GM12872 (cell line): ENCODE measurements at regions not wholly inside any gene's neighbourhood (a gene's known extent, or its start where the extent isn't known, plus 50 kb on each side); places are given as distances from the start of the nearest gene placed in this dataset.

Source experiments
- TF ChIP-seq, protein P1 (sequence below): IDR thresholded peaks from 3 replicates; pipeline ENCODE4 v1.5.1; 2011; ENCODE audit warnings: low read depth, mild to moderate bottlenecking, low read length, moderate library complexity; ENCODE audit not compliant: insufficient read depth

DNA sequence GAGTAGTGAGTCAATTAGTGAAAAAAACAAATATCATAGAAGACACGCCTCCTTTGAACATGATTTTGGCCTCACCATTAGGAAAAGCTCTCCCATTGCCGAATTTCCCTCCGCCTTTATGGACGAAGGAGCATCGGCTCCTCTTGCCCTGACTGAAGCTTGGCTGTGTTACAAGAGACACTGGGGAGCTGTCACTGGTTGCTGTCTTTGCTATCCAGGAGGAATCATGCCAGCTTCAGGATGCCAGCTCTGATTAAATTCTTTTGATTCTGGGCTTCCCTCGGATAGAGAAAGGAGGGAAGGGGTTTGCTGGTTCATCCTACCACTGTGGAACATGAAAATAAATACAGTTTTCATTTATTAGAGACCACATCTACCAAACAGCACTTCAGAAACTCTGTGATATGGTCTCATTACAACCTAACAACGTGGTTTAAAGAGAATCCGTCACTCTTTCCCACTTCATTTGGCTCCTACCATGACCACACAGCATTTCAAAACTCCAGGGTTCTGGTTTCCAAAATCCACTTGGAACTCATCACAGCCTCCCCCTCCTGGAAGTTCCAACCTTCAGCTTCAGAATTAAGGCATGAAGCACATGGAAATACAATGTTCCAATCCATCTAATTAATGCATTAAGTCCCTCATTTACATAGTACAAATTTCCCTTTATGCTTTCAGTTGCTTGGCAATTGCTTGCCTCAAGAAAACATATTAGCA, 446.0 kb downstream of the EFNB2 start:
- TF ChIP-seq, protein P1, sequence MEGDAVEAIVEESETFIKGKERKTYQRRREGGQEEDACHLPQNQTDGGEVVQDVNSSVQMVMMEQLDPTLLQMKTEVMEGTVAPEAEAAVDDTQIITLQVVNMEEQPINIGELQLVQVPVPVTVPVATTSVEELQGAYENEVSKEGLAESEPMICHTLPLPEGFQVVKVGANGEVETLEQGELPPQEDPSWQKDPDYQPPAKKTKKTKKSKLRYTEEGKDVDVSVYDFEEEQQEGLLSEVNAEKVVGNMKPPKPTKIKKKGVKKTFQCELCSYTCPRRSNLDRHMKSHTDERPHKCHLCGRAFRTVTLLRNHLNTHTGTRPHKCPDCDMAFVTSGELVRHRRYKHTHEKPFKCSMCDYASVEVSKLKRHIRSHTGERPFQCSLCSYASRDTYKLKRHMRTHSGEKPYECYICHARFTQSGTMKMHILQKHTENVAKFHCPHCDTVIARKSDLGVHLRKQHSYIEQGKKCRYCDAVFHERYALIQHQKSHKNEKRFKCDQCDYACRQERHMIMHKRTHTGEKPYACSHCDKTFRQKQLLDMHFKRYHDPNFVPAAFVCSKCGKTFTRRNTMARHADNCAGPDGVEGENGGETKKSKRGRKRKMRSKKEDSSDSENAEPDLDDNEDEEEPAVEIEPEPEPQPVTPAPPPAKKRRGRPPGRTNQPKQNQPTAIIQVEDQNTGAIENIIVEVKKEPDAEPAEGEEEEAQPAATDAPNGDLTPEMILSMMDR, result no peak

DNA sequence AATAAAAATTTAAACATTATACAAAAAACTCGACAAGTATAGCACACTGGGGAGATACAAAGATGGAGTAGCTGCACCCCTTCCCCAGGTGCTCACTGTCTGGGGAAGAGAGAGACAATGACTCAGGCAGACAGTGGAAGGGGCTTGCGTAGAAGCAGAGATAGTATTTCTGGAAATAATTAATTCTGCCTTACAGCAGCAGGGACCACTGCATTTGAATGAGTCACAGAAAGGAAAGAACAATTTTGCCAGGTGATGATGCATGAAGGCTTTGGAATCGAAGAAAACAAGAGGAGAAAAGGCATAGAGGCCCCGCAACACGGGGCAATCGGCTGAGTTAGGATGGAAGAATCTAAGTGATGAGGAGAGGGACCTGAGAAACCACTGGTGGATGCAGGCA, 447.4 kb downstream of the EFNB2 start:
- TF ChIP-seq, protein P1, result no peak

DNA sequence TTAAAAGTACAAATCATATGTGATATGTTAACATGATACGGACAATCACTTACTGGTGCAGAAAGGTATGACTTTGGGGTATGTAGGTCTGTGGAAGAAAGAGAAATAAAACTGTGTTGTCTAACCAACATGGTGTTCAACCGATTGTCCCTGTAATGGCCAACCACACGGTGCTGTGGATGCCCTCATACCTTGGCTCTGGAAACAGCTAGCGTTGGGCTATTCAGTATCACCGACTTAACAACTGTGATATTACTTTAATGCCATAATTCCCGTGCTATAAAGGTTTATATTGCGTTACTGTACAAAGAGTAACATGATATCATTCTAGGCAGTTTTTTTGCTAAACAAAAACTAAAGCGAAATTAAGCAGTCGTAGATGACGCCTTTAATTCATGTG, 448.3 kb downstream of the EFNB2 start:
- TF ChIP-seq, protein P1, result no peak

DNA sequence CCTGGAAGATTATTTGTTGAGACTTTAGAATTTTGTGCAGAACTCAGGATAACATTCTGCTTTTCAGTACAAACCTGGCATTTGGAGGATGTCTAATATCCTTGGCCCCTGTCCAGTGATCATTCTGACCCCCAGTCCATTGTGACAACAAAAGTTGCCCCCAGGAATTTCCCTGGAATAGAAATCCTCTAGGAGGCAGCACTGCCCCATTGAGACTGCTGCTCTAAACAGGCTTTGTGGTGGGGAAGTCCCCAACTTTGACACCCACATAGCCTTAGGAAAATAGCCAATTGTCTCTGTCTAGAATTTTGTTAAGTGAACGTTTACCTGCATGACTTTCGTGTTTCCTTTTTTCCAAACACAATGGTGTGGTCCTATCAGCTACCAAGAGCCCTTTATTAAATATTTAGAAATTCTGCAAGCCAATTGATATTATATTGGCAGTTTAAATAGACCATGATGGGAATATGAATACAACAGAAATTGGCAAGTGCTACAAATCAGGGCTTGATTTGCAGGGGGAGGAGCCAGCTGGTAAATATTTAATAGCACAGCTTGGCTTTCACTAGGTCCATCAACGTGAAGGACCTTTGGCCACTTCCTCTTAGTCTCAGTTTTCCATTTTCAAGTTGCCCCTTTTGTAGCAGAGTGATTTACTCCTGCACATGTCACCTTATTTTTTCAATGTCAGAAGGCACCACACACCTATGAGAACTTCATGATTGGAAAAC, 451.7 kb downstream of the EFNB2 start:
- TF ChIP-seq, protein P1, result peak; percentile 47; the same call in 2 of the 3 replicates

DNA sequence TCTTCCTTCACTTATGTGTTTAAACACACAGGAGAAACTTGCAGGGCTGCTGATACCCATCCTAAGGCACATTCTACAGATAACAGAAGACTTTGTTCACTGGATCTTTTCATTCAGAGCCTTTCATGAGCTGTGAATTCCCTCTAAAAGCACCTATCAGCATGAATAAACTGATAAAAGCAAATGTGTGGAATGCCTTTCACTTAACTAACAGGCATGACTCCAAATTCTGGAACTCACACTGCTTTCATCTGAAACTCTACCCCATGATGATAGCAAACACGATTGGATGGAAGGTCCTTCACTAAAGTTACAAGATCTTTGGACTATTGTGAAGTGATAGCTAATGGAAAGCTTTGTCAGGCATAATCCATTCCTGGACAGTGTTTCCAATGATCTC, 457.3 kb downstream of the EFNB2 start:
- TF ChIP-seq, protein P1, result no peak

DNA sequence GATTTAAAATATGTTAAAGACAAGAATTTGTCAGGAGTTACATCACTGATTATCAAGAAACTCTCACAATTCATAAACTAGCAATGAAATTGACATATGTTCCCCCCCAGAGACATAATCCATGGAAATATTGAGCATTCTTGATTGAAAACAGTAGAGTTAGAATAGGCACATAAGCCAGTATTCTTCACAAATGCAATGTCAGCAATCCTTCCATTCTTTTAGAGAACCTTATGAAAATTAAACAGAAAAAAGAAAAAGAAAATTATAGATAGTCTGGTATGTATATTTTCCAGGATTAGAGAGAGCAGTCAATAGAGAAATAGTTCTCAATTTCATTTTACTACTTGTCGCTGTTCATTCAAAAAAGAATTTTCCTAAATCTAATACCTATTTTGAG, 458.4 kb downstream of the EFNB2 start:
- TF ChIP-seq, protein P1, result no peak

DNA sequence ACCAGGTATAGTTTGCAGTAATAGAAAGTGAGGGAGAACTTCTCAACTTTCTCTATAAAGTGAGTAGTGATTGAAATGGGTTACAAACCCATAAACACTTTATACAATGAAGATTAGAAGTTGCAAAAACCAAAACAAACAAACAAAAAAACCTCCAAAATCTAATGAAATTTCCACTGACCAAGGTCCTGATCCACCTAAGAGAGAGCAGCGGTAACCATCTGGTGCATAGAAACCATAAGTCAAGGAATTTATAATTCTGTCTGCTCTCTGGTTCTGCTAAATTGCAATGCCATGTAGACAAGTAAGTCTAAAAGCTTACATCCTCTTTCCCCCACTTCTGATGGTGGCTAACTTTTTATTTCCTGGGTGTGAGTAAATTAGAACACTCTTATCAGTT, 463.4 kb downstream of the EFNB2 start:
- TF ChIP-seq, protein P1, result no peak
